Colonic mucosa (tissue), 4 donors: ENCODE measurements at regions not wholly inside any gene's neighbourhood (a gene's known extent, or its start where the extent isn't known, plus 50 kb on each side); places are given as distances from the start of the nearest gene placed in this dataset.
A peak's percentile ranks its signal among the peaks of the same experiment; 100 is the strongest.

Experiments used
- DNase-seq: peaks from one replicate; pipeline ENCODE4 v3.0.0-alpha.2; 2020
- H3K27ac ChIP-seq: fragments of 200-600 bp; one replicate; pipeline ENCODE4 v1.8.0; 2021
- H3K27me3 ChIP-seq: fragments of 200-600 bp; one replicate; pipeline ENCODE4 v1.8.0; 2021
- H3K36me3 ChIP-seq: fragments of 200-600 bp; one replicate; pipeline ENCODE4 v1.8.0; 2021
- H3K4me1 ChIP-seq: fragments of 200-600 bp; one replicate; pipeline ENCODE4 v1.8.0; 2021; ENCODE audit warnings: mild to moderate bottlenecking
- H3K4me3 ChIP-seq: fragments of 200-600 bp; one replicate; pipeline ENCODE4 v1.8.0; 2021
- H3K9ac ChIP-seq, 2 donors: one replicate each; pipeline ENCODE4 v1.7.0; 2013; ENCODE audit warnings: control low read depth in 2 of 2, low read depth in 2 of 2, low read length in 2 of 2
- H3K9me3 ChIP-seq: fragments of 200-600 bp; one replicate; pipeline ENCODE4 v1.8.0; 2021
- CTCF ChIP-seq: fragments of 200-600 bp; IDR thresholded peaks from one replicate; pipeline ENCODE4 v1.8.0; 2022; ENCODE audit warnings: antibody characterized with exemption, mild to moderate bottlenecking
- intact Hi-C: fragments of 100-400 bp; cut with DNase I; formaldehyde crosslinking; loops from one replicate; pipeline ENCODE4 v1.14.1; 2022
- donor health status: healthy.
- donor health status: DM: no; HTN: no; CAD: no.
- donor health status: DM: no; HTN: no; CAD: no.

- TF ChIP-seq CTCF = no peak
- no peaks in the 10 kb centered on the region for H3K9me3 ChIP-seq
- no peak for DNase-seq
- H3K4me3 ChIP-seq = no peak overlapping the region
- H3K27ac ChIP-seq = no peak overlapping the region
- no peaks in the 10 kb centered on the region for H3K36me3 ChIP-seq
- no peaks in the 10 kb centered on the region for H3K4me1 ChIP-seq
- no peak overlapping the region for H3K9ac ChIP-seq
- no peaks in the 10 kb centered on the region for H3K27me3 ChIP-seq
- intact Hi-C loops = no loop called here
Measured at GRCh38 chr4:170872794-170873193, 783.0 kb upstream of the AADAT start.

- no peak overlapping the region for H3K9ac ChIP-seq
- DNase-seq = no peak
- H3K4me1 ChIP-seq = no peaks in the 10 kb centered on the region
- no peaks in the 10 kb centered on the region for H3K9me3 ChIP-seq
- intact Hi-C loops = no loop called here
- TF ChIP-seq CTCF = no peak
- no peaks in the 10 kb centered on the region for H3K27me3 ChIP-seq
- no peaks in the 10 kb centered on the region for H3K36me3 ChIP-seq
- no peak overlapping the region for H3K4me3 ChIP-seq
- no peak overlapping the region for H3K27ac ChIP-seq
Measured at GRCh38 chr4:170868170-170868569, 778.4 kb upstream of the AADAT start.

GRCh38 chr4:170854097-170854496 is 764.3 kb upstream of the AADAT start:
- no peak for DNase-seq
- H3K4me1 ChIP-seq = no peaks in the 10 kb centered on the region
- no peaks in the 10 kb centered on the region for H3K27me3 ChIP-seq
- H3K9me3 ChIP-seq = no peaks in the 10 kb centered on the region
- H3K4me3 ChIP-seq = no peak overlapping the region
- no peak overlapping the region for H3K27ac ChIP-seq
- H3K36me3 ChIP-seq = no peaks in the 10 kb centered on the region
- intact Hi-C loops = loop anchor here (5.0 kb wide), 1 partner anchor 717 kb away; no protein-coding TSS in a partner anchor
- H3K9ac ChIP-seq = no peak overlapping the region
- TF ChIP-seq CTCF = no peak

GRCh38 chr4:170853422-170854021 is 763.8 kb upstream of the AADAT start:
- TF ChIP-seq CTCF = peak; percentile 41
- DNase-seq = peak; percentile 37
- Histone ChIP-seq H3K4me3 (no peak overlapping the region), H3K36me3 (no peaks in the 10 kb centered on the region), H3K9me3 (no peaks in the 10 kb centered on the region), H3K9ac (no peak overlapping the region), H3K27ac (no peak overlapping the region), H3K27me3 (no peaks in the 10 kb centered on the region), H3K4me1 (no peaks in the 10 kb centered on the region)
- intact Hi-C loops = loop anchor here (5.0 kb wide), 1 partner anchor 716 kb away; no protein-coding TSS in a partner anchor

GRCh38 chr4:170849969-170850368 is 760.2 kb upstream of the AADAT start:
- TF ChIP-seq CTCF = no peak
- intact Hi-C loops = loop anchor here (5.0 kb wide), 1 partner anchor 713 kb away; no protein-coding TSS in a partner anchor
- Histone ChIP-seq H3K9ac (no peak overlapping the region), H3K27me3 (no peaks in the 10 kb centered on the region), H3K4me3 (no peak overlapping the region), H3K36me3 (no peaks in the 10 kb centered on the region), H3K9me3 (no peaks in the 10 kb centered on the region), H3K4me1 (no peaks in the 10 kb centered on the region), H3K27ac (no peak overlapping the region)
- no peak for DNase-seq
